Neural progenitor cell (in vitro differentiated cells): ENCODE measurements at regions not wholly inside any gene's neighbourhood (a gene's known extent, or its start where the extent isn't known, plus 50 kb on each side); places are given as distances from the start of the nearest gene placed in this dataset.

Source experiments
- CTCF ChIP-seq: fragments of 200-600 bp; sonication (generic); IDR thresholded peaks from 2 replicates; pipeline ENCODE4 v1.5.1; 2017; ENCODE audit warnings: antibody characterized with exemption, mild to moderate bottlenecking
- EZH2 ChIP-seq: fragments of 200-600 bp; sonication (generic); IDR thresholded peaks from 2 replicates; pipeline ENCODE4 v1.6.1; 2017; ENCODE audit warnings: antibody characterized with exemption, mild to moderate bottlenecking, moderate library complexity
- EZH2phosphoT487 ChIP-seq: fragments of 200-600 bp; sonication (generic); IDR thresholded peaks from 2 replicates; pipeline ENCODE4 v1.6.1; 2017; ENCODE audit warnings: antibody characterized with exemption

- no peak for TF ChIP-seq CTCF
- TF ChIP-seq EZH2 = no peak
- TF ChIP-seq EZH2phosphoT487 = no peak
These were observed 128.0 kb upstream of the MTPN start for GRCh38 chr7:136105191-136105590.
